NCI-H1694 (cell line): ENCODE measurements at regions not wholly inside any gene's neighbourhood (a gene's known extent, or its start where the extent isn't known, plus 50 kb on each side); places are given as distances from the start of the nearest gene placed in this dataset.

ENCODE experiments used
- DNase-seq: peaks from one replicate; lab custom pipeline; 2025; lab: John Stamatoyannopoulos, UW

DNA sequence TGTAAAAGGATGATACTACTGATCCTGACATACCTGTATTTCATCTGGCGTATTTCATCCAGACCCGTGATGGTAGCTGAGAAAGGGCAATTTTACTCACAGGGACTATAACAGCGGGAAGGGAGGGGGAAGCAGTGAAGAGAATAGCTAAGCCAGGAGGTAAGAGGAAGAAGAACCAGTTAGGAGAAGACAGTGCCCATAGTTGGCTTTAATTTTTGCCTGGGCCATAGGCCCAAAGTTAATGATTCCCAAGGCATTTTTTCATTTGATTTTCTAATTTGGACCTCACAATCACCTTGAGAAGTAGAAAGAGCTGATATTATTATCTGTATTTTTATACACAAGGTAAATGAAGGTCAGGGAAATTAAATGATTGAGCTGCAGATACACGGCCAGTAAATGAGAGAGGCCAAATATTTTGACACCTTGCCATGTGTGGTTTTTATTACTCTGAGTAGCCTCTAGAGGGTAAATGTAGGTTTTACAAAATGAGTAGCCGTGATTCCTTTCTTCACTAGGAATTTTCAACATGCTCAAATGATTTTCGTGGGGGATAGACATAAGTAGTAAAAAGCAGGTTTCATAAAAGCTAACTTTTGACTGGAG lies 382.2 kb downstream of the FUT8 start:
- DNase-seq, result no peak

GRCh38 chr14:65798216-65798615 lies 385.7 kb downstream of the FUT8 start:
- no peak for DNase-seq

DNA sequence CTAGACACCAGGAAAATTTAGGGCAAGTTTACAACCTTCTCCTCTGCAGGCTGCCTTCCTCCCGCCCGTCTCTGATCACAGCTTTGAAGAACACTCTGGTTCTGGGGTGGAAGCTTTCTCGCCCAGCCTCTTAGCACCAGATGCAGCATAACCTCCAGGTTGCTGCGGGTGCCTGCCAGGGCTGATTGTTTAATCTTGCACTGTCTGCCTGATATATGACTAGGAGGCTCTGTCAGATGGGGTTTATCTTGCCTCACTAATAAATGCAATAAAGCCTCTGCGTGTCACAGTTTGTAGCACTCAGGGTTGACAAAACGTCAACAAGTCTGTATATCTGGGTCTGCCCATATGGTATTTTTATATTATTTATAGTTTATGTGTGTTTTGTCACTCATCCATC lies 388.2 kb downstream of the FUT8 start:
- DNase-seq, result peak; percentile 87

DNA sequence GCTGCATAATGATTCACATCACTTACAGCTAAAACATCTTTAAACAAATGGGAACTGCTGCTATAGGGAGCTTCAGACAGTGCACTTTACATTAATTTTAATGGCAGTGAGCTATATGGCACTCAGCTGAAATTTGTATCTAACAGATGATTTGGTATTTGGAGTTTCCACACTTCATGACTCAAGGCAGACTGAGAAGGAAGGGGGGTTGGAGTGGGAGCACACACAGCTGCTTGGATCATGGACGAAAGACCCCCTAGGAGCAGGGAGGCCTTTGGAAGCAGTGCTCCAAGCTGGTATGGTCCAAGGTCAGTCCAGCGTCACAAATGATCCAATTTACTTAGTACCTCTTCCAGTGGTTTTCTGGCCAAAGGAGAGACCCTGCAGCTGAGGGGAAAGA lies 389.7 kb downstream of the FUT8 start:
- no peak for DNase-seq

GRCh38 chr14:65803885-65804284 lies 391.4 kb downstream of the FUT8 start:
- DNase-seq, result no peak

- no peak for DNase-seq
These were observed 392.0 kb downstream of the FUT8 start for GRCh38 chr14:65804439-65805112.

DNA sequence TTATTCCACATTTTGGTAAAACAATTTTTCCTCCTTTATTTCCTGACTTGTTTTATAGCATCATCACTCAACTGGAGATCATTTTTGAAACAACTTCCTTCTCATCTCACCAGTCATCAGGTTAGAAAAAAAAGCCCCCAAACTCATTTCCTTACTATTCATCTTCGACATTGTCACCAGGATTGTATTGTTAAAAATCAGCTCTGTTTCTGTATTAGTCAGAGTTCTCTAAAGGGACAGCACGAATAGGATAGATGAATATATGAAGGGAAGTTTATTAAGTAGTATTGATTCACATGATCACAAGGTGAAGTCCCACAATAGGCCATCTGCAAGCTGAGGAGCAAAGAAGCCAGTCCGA lies 392.6 kb downstream of the FUT8 start:
- DNase-seq, result no peak

- DNase-seq, result no peak
These were observed 395.9 kb downstream of the FUT8 start for GRCh38 chr14:65808390-65808789.

- no peak for DNase-seq
These were observed 397.8 kb downstream of the FUT8 start for GRCh38 chr14:65810322-65810721.

DNA sequence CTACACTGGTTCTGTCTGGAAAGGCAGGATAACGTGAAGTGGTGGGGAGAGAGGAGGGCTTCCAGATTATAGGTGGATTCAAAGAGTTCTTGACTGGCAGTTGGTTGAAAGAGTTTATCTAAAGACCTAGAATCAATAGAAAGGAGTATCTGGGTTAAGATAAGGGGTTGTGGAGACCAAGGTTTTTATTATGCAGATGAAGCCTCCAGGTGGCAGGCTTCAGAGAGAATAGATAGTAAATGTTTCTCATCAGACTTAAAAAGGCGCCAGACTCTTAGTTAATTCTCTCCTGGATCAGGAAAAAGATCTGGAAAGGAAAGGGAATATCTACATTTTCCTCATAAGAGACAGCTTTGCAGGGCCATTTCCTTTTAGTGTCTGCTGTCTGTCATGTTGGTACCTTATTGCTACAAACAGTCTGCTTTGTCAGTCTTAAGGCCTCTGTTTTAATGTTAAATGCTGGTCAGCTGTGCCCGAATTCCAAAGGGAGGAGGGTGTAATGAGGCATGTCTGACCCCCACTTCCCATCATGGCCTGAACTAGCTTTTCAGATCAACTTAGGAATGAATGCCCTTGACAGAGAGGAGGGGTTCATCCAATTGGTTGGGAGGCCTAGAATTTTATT lies 401.3 kb downstream of the FUT8 start:
- DNase-seq, result no peak

GRCh38 chr14:65815127-65815526 lies 402.6 kb downstream of the FUT8 start:
- no peak for DNase-seq

DNA sequence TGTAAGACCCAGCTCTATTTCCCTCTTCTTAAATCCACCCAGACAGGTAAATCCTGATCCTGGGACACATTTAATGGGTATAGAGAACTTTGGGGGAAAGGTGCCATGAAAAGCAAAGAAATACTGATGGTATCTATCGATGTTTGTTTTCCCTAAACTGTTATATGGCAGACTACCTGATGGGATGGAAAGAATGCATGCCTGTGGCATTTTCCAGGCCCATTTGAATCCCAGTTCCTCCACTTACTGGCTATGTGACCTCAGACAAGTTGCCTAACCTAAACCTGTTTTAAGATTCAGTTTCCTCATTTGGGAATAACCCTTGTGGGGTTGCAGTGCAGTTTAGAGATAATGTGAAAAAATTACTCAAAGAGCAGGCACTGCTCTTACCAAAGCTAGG lies 404.5 kb downstream of the FUT8 start:
- no peak for DNase-seq

GRCh38 chr14:65819569-65819968 lies 407.0 kb downstream of the FUT8 start:
- no peak for DNase-seq

DNA sequence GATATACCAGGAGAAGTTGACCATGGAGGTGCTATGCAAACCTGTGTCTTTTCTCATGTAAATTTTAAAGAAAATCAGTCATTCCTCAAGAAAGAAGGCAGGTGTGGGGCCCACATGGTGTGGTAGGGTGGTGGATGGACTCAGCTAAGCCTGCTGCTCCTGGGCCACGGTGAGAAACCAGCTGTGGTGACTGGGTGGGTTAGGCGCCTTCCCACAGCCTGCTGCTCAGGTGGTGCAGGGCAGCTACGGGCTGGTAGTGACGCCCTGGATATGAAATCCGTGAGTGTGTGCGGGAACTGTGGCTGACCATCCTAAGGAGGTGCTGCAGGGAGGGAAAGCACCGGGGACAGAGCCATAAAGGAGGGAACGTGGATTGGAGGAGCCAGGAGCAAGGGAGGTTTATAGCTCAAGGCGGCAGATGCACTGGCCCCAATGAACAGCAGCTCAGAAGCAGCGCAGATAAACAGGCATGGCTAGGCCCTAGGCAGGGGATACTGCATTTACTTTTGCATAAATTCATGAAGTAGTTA lies 408.8 kb downstream of the FUT8 start:
- no peak for DNase-seq

- DNase-seq, result peak; percentile 85
These were observed 411.9 kb downstream of the FUT8 start for GRCh38 chr14:65824285-65824977.

DNA sequence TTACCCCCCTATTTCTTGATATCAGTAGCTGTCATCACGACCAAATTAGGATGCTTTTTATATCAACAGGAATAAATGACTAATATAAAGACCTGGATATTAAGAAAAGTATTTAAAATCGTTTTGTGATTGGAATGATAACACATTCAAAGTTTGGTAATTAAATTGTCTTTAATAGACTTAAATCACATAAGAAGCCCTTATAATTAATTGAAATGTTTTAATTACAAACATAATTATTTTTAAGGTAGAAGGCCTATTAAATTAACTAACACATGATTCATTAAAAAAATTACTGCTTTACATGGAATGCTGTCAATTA lies 412.4 kb downstream of the FUT8 start:
- DNase-seq, result no peak

GRCh38 chr14:65826946-65827345 lies 414.4 kb downstream of the FUT8 start:
- DNase-seq, result no peak

DNA sequence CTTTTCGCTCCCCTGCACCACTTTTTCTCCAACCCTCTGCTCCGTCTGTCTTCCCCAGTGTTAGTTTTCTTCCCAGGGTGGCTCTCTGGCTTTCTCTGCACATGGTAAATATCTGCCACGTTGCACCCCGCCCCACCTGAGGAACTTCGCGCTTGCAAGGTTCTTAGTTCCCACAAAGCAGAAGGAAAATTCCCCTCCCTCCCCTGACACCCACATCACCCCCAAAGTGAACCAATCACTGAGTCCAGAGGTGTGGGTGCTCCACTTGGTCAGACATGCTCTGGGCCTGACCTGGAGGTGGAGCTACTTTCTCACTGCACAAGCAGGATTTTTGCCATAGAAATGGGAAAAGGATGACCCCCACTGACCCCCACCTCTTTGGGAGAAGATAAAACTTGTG lies 415.0 kb downstream of the FUT8 start:
- no peak for DNase-seq

- DNase-seq, result no peak
These were observed 415.9 kb downstream of the FUT8 start for GRCh38 chr14:65828396-65828795.

- no peak for DNase-seq
These were observed 420.1 kb downstream of the FUT8 start for GRCh38 chr14:65832431-65833266.

DNA sequence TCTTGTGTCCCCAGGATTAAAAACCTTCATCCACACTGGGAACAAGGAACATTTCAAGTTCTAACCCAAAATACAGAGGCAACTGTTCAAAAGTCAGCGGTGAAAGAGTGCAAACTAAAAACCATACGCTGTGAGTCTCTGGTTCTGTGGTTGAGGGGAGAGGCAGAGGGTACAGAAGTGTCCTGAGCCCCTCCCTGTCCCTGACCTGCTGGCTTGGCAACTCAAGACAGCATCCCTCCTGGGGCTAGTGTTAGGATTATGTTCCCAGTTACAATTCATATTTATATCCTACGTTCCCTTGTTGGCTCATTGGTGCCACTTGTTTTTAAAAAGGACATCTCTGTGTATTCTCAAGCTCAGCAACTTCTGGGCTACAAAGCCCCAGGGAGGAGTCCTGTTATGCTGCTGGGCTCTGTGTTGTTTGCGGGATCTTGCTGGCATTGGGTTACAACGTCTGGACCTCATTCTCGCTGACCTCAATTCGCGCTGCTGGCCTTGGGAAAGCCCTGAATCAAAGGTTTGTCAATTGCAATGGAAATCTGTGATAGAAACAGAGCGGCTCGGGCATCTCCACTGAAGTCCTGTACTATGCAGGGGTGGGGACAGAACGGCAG lies 420.8 kb downstream of the FUT8 start:
- DNase-seq, result no peak

DNA sequence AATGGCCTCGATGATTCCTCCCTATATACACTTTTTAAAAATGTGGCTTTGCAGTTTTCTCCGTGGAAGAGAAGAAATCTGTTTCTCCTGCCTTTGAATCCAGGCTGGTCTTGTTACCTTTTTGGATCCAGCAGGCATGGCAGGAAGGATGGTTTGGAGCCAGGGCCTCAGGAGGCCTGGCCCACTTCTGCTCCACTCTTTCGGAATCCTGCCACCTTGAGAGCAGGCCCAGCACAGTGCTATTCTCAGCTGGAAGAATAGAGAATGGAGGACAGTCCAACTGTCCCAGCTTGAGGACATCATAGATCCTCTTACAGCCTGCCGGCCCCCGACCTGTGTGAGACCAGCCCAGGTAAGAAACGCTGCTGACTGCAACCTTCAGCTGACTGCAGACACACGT lies 421.5 kb downstream of the FUT8 start:
- DNase-seq, result no peak
